ENCODE measurements at regions not wholly inside any gene's neighbourhood (a gene's known extent, or its start where the extent isn't known, plus 50 kb on each side); places are given as distances from the start of the nearest gene placed in this dataset.

- no peak for TF ChIP-seq EZH2phosphoT487 (IDR thresholded peaks at IDR 0.05; ENCODE audit: borderline replicate concordance, low read length)
- TF ChIP-seq CTCF (IDR thresholded peaks at IDR 0.05; ENCODE audit: low read depth, low read length, poor library complexity, severe bottlenecking) = no peak
- Histone ChIP-seq H3F3A (ENCODE audit: control insufficient read depth, insufficient read depth) (no peaks in the 10 kb centered on the region), H4K20me1 (ENCODE audit: control insufficient read depth, insufficient read depth, low read depth, low read length) (no peaks in the 10 kb centered on the region), H3K4me3 (ENCODE audit: low read length) (no peak overlapping the region), H3K79me2 (ENCODE audit: control insufficient read depth, low read length) (no peaks in the 10 kb centered on the region), H3K9me2 (replicated peaks; ENCODE audit: control insufficient read depth, low read length) (no peaks in the 10 kb centered on the region), H3K36me3 (ENCODE audit: control insufficient read depth, low read length) (no peaks in the 10 kb centered on the region), H3K27ac (ENCODE audit: low read depth, low read length) (no peak overlapping the region), H3K9me3 (ENCODE audit: control insufficient read depth, insufficient read depth, low read length) (peaks cover 3% of the 10 kb centered on the region; the same call in 1 of the 2 replicates), H3K4me1 (ENCODE audit: control insufficient read depth, low read length) (no peaks in the 10 kb centered on the region), H3K27me3 (ENCODE audit: control insufficient read depth, low read length) (no peaks in the 10 kb centered on the region), H3K4me2 (ENCODE audit: low read length) (no peak overlapping the region)
Observed at GRCh38 chr15:37715101-37715500, 219.3 kb upstream of the TMCO5A start.

GRCh38 chr15:37720267-37720666 is 214.2 kb upstream of the TMCO5A start:
- Histone ChIP-seq H3K27me3 (ENCODE audit: control insufficient read depth, low read length) (no peaks in the 10 kb centered on the region), H3K9me3 (ENCODE audit: control insufficient read depth, insufficient read depth, low read length) (no peaks in the 10 kb centered on the region), H3F3A (ENCODE audit: control insufficient read depth, insufficient read depth) (no peaks in the 10 kb centered on the region), H3K4me1 (ENCODE audit: control insufficient read depth, low read length) (no peaks in the 10 kb centered on the region), H3K79me2 (ENCODE audit: control insufficient read depth, low read length) (no peaks in the 10 kb centered on the region), H3K9me2 (replicated peaks; ENCODE audit: control insufficient read depth, low read length) (no peaks in the 10 kb centered on the region), H3K27ac (ENCODE audit: low read depth, low read length) (no peak overlapping the region), H3K4me3 (ENCODE audit: low read length) (no peak overlapping the region), H4K20me1 (ENCODE audit: control insufficient read depth, insufficient read depth, low read depth, low read length) (no peaks in the 10 kb centered on the region), H3K36me3 (ENCODE audit: control insufficient read depth, low read length) (no peaks in the 10 kb centered on the region), H3K4me2 (ENCODE audit: low read length) (no peak overlapping the region)
- no peak for TF ChIP-seq CTCF (IDR thresholded peaks at IDR 0.05; ENCODE audit: low read depth, low read length, poor library complexity, severe bottlenecking)
- no peak for TF ChIP-seq EZH2phosphoT487 (IDR thresholded peaks at IDR 0.05; ENCODE audit: borderline replicate concordance, low read length)

GRCh38 chr15:37731146-37731746 is 203.2 kb upstream of the TMCO5A start:
- Histone ChIP-seq H3K4me3 (ENCODE audit: low read length) (no peak overlapping the region), H3K9me3 (ENCODE audit: control insufficient read depth, insufficient read depth, low read length) (no peaks in the 10 kb centered on the region), H3K36me3 (ENCODE audit: control insufficient read depth, low read length) (no peaks in the 10 kb centered on the region), H4K20me1 (ENCODE audit: control insufficient read depth, insufficient read depth, low read depth, low read length) (no peaks in the 10 kb centered on the region), H3K27me3 (ENCODE audit: control insufficient read depth, low read length) (no peaks in the 10 kb centered on the region), H3K9me2 (replicated peaks; ENCODE audit: control insufficient read depth, low read length) (no peaks in the 10 kb centered on the region; the same call in 1 of the 2 replicates), H3K79me2 (ENCODE audit: control insufficient read depth, low read length) (no peaks in the 10 kb centered on the region), H3K4me2 (ENCODE audit: low read length) (no peak overlapping the region), H3K4me1 (ENCODE audit: control insufficient read depth, low read length) (no peaks in the 10 kb centered on the region), H3F3A (ENCODE audit: control insufficient read depth, insufficient read depth) (no peaks in the 10 kb centered on the region), H3K27ac (ENCODE audit: low read depth, low read length) (no peak overlapping the region)
- TF ChIP-seq CTCF (IDR thresholded peaks at IDR 0.05; ENCODE audit: low read depth, low read length, poor library complexity, severe bottlenecking) = no peak
- no peak for TF ChIP-seq EZH2phosphoT487 (IDR thresholded peaks at IDR 0.05; ENCODE audit: borderline replicate concordance, low read length)
